Osteoblast (primary cell): ENCODE measurements at regions not wholly inside any gene's neighbourhood (a gene's known extent, or its start where the extent isn't known, plus 50 kb on each side); places are given as distances from the start of the nearest gene placed in this dataset.
"Not testable (repeated sequence)": the region's sequence is repeated elsewhere in the genome, so short reads cannot be mapped to it uniquely, and the experiment has no call there.

Source experiments
- DNase-seq: peaks from one replicate; pipeline ENCODE4 v3.0.0; 2011; ENCODE audit warnings: low spot score, mixed read lengths; ENCODE audit not compliant: insufficient read length; ENCODE audit errors: missing footprints
- H2AFZ ChIP-seq: 2 replicates; pipeline ENCODE4 v1.6.0; 2011; ENCODE audit warnings: mild to moderate bottlenecking, low read length
- H3K27ac ChIP-seq: 2 replicates; pipeline ENCODE4 v1.5.1; 2011; ENCODE audit warnings: mild to moderate bottlenecking, low read depth, low read length, moderate library complexity
- H3K27me3 ChIP-seq: 2 replicates; pipeline ENCODE4 v1.6.0; 2012; ENCODE audit warnings: mild to moderate bottlenecking, control low read depth, inconsistent platforms, low read length, moderate library complexity; ENCODE audit not compliant: insufficient read depth
- H3K36me3 ChIP-seq: 2 replicates; pipeline ENCODE4 v1.5.1; 2011; ENCODE audit warnings: mild to moderate bottlenecking, low read length, control low read depth, moderate library complexity; ENCODE audit not compliant: insufficient read depth
- H3K4me1 ChIP-seq: 2 replicates; pipeline ENCODE4 v1.5.1; 2011; ENCODE audit warnings: mild to moderate bottlenecking, low read length, control low read depth, moderate library complexity; ENCODE audit not compliant: insufficient read depth
- H3K4me2 ChIP-seq: 2 replicates; pipeline ENCODE4 v1.6.0; 2011; ENCODE audit warnings: mild to moderate bottlenecking, low read length; ENCODE audit not compliant: insufficient read depth
- H3K4me3 ChIP-seq: fragments of 200-600 bp; sonication (generic); 3 replicates; pipeline ENCODE4 v1.5.1; 2012; ENCODE audit warnings: mild to moderate bottlenecking, low read length, inconsistent platforms; ENCODE audit not compliant: insufficient read depth
- H3K79me2 ChIP-seq: 2 replicates; pipeline ENCODE4 v1.6.0; 2012; ENCODE audit warnings: mild to moderate bottlenecking, low read length, control low read depth, inconsistent platforms; ENCODE audit not compliant: insufficient read depth
- H3K9me3 ChIP-seq: 2 replicates; pipeline ENCODE4 v1.5.1; 2011; ENCODE audit warnings: low read depth, low read length, control low read depth
- H4K20me1 ChIP-seq: 2 replicates; pipeline ENCODE4 v1.6.0; 2012; ENCODE audit warnings: mild to moderate bottlenecking, low read length, control low read depth; ENCODE audit not compliant: insufficient read depth
- TF ChIP-seq, protein P1 (sequence below): IDR thresholded peaks from 2 replicates; pipeline ENCODE4 v1.5.1; 2011; ENCODE audit warnings: mild to moderate bottlenecking, low read depth, low read length, moderate library complexity; ENCODE audit errors: extremely low read depth

DNA sequence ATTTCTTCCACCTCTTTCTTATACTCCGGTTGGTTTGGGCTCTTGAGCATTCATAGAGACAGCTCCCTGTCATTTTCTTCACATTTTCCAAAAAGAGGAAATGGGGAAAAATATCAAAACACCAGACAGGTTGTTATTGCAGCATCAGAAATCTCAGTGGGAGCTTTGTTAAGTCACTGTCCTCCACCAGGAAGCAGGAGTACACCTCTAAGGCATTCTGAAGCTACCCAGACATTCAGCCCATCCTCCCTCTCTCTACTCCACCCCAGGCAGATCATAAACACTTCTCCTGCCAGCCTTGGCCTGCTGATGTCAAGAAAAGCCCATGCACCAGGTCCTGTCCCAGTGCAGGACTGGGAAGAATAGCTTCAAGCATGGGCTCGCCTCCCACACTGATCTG is 1198.3 kb downstream of the VRK1 start:
- Histone ChIP-seq H3K36me3 (no peaks in the 10 kb centered on the region), H3K4me1 (no peaks in the 10 kb centered on the region), H3K4me3 (no peak overlapping the region), H3K27ac (no peak overlapping the region), H3K27me3 (no peaks in the 10 kb centered on the region), H4K20me1 (no peaks in the 10 kb centered on the region), H3K4me2 (no peak overlapping the region), H3K9me3 (no peaks in the 10 kb centered on the region), H2AFZ (no peak overlapping the region), H3K79me2 (no peaks in the 10 kb centered on the region)
- TF ChIP-seq, protein P1, sequence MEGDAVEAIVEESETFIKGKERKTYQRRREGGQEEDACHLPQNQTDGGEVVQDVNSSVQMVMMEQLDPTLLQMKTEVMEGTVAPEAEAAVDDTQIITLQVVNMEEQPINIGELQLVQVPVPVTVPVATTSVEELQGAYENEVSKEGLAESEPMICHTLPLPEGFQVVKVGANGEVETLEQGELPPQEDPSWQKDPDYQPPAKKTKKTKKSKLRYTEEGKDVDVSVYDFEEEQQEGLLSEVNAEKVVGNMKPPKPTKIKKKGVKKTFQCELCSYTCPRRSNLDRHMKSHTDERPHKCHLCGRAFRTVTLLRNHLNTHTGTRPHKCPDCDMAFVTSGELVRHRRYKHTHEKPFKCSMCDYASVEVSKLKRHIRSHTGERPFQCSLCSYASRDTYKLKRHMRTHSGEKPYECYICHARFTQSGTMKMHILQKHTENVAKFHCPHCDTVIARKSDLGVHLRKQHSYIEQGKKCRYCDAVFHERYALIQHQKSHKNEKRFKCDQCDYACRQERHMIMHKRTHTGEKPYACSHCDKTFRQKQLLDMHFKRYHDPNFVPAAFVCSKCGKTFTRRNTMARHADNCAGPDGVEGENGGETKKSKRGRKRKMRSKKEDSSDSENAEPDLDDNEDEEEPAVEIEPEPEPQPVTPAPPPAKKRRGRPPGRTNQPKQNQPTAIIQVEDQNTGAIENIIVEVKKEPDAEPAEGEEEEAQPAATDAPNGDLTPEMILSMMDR: no peak
- no peak for DNase-seq

DNA sequence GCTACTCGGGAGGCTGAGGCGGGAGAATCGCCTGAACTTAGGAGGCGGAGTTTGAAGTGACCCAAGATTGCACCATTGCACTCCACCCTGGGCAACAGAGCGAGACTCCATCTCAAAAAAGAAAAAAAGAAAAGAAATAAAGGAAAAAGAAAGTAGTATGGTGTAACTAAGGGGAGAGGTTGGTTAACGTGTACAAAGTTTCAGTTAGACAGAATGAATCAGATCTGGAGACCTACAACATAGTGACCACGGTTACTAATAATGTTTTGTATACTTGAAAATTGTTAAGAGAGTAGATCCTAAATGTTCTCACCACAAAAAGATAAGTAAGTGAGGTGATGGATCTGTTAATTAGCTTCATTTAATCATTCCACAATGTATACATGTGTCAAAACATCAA is 1208.8 kb downstream of the VRK1 start:
- H2AFZ ChIP-seq: no peak overlapping the region
- H3K4me1 ChIP-seq: no peaks in the 10 kb centered on the region
- H3K27ac ChIP-seq: no peak overlapping the region
- H3K4me2 ChIP-seq: no peak overlapping the region
- no peaks in the 10 kb centered on the region for H4K20me1 ChIP-seq
- TF ChIP-seq, protein P1: no peak
- no peak overlapping the region for H3K4me3 ChIP-seq
- DNase-seq: no peak
- no peaks in the 10 kb centered on the region for H3K9me3 ChIP-seq
- no peaks in the 10 kb centered on the region for H3K27me3 ChIP-seq
- H3K79me2 ChIP-seq: no peaks in the 10 kb centered on the region
- no peaks in the 10 kb centered on the region for H3K36me3 ChIP-seq

DNA sequence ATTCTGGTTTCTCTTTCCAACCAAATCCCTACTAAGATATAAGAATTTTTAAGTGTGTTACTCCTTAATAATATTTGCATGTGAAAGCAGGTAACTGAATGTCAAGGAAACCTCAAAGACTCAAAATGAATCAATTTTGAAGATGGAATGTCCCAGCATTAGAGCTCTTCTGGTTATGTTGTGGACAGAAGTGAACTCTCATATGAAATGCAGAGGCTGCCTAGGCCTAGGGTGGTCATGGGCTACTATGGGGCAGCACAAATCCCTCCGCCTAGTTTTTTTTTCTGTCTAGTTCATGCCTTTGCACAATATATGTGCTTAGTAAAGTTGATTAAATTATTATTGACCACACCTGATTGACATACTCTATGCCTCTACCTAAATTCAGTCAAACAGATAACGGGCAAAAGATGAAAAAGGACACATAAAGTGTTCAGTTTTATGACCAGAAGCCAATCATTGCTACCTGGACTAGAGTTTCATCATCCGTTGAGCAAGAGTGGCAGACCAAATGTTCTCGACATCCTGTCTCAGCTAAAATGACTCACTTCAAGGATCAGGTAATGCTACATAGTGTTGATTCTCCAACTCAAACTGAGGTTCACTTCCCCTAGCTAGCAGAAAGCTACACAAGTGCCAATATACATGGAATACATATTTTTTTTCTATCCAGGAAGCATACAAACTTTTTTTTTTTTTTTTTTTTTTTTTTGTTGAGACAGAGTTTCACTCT is 1211.4 kb downstream of the VRK1 start:
- Histone ChIP-seq H4K20me1 (no peaks in the 10 kb centered on the region), H3K27ac (no peak overlapping the region), H3K4me3 (no peak overlapping the region), H3K9me3 (no peaks in the 10 kb centered on the region), H2AFZ (no peak overlapping the region), H3K4me2 (no peak overlapping the region), H3K36me3 (no peaks in the 10 kb centered on the region), H3K27me3 (no peaks in the 10 kb centered on the region), H3K79me2 (no peaks in the 10 kb centered on the region), H3K4me1 (no peaks in the 10 kb centered on the region)
- DNase-seq: no peak
- TF ChIP-seq, protein P1: no peak

DNA sequence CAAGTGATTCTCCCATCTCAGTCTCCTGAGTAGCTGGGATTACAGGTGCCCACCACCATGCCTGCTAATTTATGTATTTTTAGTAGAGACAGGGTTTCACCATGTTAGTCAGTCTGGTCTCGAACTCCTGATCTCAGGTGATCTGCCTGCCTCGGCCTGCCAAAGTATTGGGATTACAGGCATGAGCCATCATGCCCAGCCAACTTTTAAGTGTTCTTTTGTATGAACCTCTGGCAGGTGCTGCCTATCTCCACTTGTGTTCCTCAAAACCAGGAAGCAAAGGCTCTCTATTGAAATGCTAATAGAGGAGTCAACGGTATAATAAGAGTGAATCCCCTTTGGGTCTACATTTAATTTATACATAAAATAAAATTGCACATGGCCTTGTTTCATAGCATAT is 1212.0 kb downstream of the VRK1 start:
- H3K4me1 ChIP-seq: not testable (repeated sequence)

More for the DNA sequence above, 1212.0 kb downstream of the VRK1 start:
- not testable (repeated sequence) for H3K4me3 ChIP-seq, H3K79me2 ChIP-seq, H2AFZ ChIP-seq, H3K27ac ChIP-seq, DNase-seq, H3K9me3 ChIP-seq, H3K36me3 ChIP-seq, H3K27me3 ChIP-seq, H4K20me1 ChIP-seq, H3K4me2 ChIP-seq
